Transverse colon (tissue), 4 donors: ENCODE measurements at regions not wholly inside any gene's neighbourhood (a gene's known extent, or its start where the extent isn't known, plus 50 kb on each side); places are given as distances from the start of the nearest gene placed in this dataset.

ENCODE experiments used
- DNase-seq: peaks from one replicate; pipeline ENCODE4 v3.0.0-alpha.2; 2019
- H3K27ac ChIP-seq, 4 donors: fragments of 200-600 bp; sonication (generic); 2 replicates each; pipeline ENCODE4 v1.5.1; 2016 to 2018; ENCODE audit warnings: inconsistent platforms in 4 of 4
- H3K27me3 ChIP-seq: fragments of 200-600 bp; sonication (generic); 2 replicates; pipeline ENCODE4 v1.5.1; 2017; ENCODE audit warnings: inconsistent platforms
- H3K36me3 ChIP-seq, 4 donors: fragments of 200-600 bp; sonication (generic); 2 replicates each; pipeline ENCODE4 v1.5.1; 2017 to 2019; ENCODE audit warnings: inconsistent platforms in 4 of 4
- H3K4me1 ChIP-seq, 4 donors: fragments of 200-600 bp; sonication (generic); 2 replicates each; pipeline ENCODE4 v1.5.1; 2017 to 2020; ENCODE audit warnings: inconsistent platforms in 4 of 4
- H3K4me3 ChIP-seq, 4 donors: fragments of 200-600 bp; sonication (generic); 1 replicate in 1 of 4; 2 replicates in 3 of 4; pipeline versions ENCODE4 v1.5.1 to v1.6.1; 2017 to 2019; ENCODE audit warnings: inconsistent platforms in 4 of 4
- H3K9me3 ChIP-seq, 2 donors: fragments of 200-600 bp; sonication (generic); 2 replicates each; pipeline ENCODE4 v1.5.1; 2017 to 2019; ENCODE audit warnings: inconsistent platforms in 2 of 2
- EP300 ChIP-seq: sonication (generic); formaldehyde crosslinking; IDR thresholded peaks from one replicate; pipeline ENCODE4 v1.6.1; 2017; ENCODE audit warnings: antibody characterized with exemption, low read depth
- POLR2A ChIP-seq: fragments of 450-650 bp; IDR thresholded peaks from one replicate; pipeline ENCODE4 v1.6.1; 2016; ENCODE audit warnings: antibody characterized with exemption, mild to moderate bottlenecking, moderate library complexity
- POLR2AphosphoS5 ChIP-seq, 3 donors: sonication (generic); formaldehyde crosslinking; IDR thresholded peaks; one replicate each; pipeline ENCODE4 v1.6.1; 2016; ENCODE audit warnings: antibody characterized with exemption in 3 of 3
- WGBS, 2 donors: methylation state at CpG; one replicate each; pipeline ENCODE4 v1.1.5; 2018; ENCODE audit warnings: low coverage in 1 of 2; 5-methylcytosine and 5-hydroxymethylcytosine counted together
- in situ Hi-C, 4 donors: fragments of 200-750 bp; cut with MboI; loops; one replicate each; pipeline versions ENCODE4 v1.15.0 to v1.15.1; 2017; ENCODE audit warnings: low sequenced_read_pairs in 3 of 4, low pct_ligation_motif_present in 1 of 4, low pct_unique_long_range_greater_than_20kb in 1 of 4
- intact Hi-C: fragments of 100-400 bp; cut with DNase I; formaldehyde crosslinking; loops from one replicate; pipeline ENCODE4 v1.15.1; 2023; ENCODE audit warnings: low total_unique reads
- TF ChIP-seq, protein P1 (sequence below), 5 experiments: fragments of 200-600 bp in 3 of 5; fragments of 450-650 bp in 2 of 5; sonication (generic) in 3 of 5; IDR thresholded peaks; 1 replicate in 2 of 5; 2 replicates in 3 of 5; pipeline ENCODE4 v1.5.1; 2016 to 2017; ENCODE audit warnings: antibody characterized with exemption in 5 of 5, inconsistent platforms in 3 of 5, mild to moderate bottlenecking in 2 of 5, moderate library complexity in 1 of 5

DNA sequence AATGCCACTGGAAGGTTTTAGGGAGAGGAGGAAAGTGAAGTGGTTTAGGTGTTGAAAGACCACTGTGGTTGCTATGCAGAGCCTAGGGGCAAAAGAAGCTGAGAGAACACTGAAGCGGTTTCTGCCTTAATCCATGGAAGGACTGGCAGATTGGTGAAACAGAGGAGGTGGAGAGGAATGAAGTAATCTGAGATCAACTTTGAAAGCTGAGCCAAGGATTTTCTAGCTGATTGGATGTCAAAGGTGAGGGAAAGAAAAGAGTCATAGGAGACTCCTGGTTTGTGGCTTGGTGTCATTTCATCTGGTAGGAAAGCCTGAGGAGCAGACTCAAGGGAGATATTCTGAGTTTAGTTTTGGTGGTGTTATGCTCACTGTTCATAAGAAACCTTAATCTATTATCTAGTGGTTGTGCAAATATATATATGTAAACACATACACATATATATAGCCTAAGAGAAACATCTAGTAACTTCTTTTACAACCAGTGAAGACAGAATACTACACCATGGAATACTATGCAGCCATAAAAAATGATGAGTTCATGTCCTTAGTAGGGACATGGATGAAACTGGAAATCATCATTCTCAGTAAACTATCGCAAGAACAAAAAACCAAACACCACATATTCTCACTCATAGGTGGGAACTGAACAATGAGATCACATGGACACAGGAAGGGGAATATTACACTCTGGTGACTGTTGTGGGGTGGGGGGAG is 134.1 kb upstream of the CREB1 start:
- TF ChIP-seq, protein P1, sequence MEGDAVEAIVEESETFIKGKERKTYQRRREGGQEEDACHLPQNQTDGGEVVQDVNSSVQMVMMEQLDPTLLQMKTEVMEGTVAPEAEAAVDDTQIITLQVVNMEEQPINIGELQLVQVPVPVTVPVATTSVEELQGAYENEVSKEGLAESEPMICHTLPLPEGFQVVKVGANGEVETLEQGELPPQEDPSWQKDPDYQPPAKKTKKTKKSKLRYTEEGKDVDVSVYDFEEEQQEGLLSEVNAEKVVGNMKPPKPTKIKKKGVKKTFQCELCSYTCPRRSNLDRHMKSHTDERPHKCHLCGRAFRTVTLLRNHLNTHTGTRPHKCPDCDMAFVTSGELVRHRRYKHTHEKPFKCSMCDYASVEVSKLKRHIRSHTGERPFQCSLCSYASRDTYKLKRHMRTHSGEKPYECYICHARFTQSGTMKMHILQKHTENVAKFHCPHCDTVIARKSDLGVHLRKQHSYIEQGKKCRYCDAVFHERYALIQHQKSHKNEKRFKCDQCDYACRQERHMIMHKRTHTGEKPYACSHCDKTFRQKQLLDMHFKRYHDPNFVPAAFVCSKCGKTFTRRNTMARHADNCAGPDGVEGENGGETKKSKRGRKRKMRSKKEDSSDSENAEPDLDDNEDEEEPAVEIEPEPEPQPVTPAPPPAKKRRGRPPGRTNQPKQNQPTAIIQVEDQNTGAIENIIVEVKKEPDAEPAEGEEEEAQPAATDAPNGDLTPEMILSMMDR (IDR thresholded peaks at IDR 0.05): no peak
- TF ChIP-seq POLR2AphosphoS5 (IDR thresholded peaks at IDR 0.05): no peak
- TF ChIP-seq EP300: no peak
- TF ChIP-seq POLR2A: no peak
- H3K9me3 ChIP-seq: no peaks in the 10 kb centered on the region
- intact Hi-C loops: no loop called here
- in situ Hi-C loops: no loop called here
- no peaks in the 10 kb centered on the region for H3K4me1 ChIP-seq
- no peak for DNase-seq
- 93 to 94% methylated on average over 2 of the region's 2 CpGs for WGBS, 2 donors
- H3K36me3 ChIP-seq: no peaks in the 10 kb centered on the region
- no peak overlapping the region for H3K27ac ChIP-seq
- H3K27me3 ChIP-seq: no peaks in the 10 kb centered on the region
- H3K4me3 ChIP-seq: no peak overlapping the region

DNA sequence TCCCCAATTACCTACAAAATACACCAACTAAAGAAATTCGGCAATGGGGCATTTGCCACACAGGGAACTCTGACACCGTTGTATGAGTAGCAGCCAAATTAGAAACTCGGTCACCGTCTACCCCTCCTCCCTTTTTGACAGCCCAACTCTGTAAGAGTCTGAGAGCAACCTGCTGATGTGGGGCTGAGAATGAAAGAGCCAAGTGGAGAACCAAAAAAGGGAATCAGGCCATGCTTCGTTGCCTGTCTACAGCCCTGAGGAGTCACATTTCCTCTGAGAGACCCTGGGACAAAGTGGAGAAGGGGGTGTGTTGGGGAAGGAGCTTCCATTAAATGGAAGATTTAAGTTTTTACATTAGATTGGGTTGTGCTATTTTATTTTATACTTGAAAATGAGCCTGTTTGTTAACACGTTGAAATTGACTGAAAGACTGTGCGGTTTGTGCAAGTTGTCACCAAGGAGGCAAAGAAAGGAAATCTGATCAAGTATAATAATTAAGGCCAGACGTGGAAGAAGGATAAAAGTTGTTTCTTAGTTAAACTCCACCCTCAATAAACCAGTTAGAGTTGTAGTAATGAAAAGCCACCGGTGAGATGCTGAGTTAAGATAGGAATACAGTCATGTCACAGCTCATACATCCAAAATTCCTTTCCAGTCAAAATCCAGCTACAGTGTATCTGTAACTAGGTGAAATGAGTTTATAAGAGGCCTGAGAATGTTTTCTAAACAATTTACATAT is 131.7 kb upstream of the CREB1 start:
- Histone ChIP-seq H3K27me3 (no peaks in the 10 kb centered on the region), H3K4me3 (no peak overlapping the region), H3K4me1 (no peaks in the 10 kb centered on the region), H3K27ac (no peak overlapping the region), H3K36me3 (no peaks in the 10 kb centered on the region), H3K9me3 (no peaks in the 10 kb centered on the region)
- TF ChIP-seq POLR2AphosphoS5 (IDR thresholded peaks at IDR 0.05): no peak
- TF ChIP-seq POLR2A: no peak
- TF ChIP-seq, protein P1 (IDR thresholded peaks at IDR 0.05): no peak
- no peak for TF ChIP-seq EP300
- intact Hi-C loops: no loop called here
- DNase-seq: no peak
- 80 to 83% methylated on average over 8 to 9 of the region's 9 CpGs for WGBS, 2 donors
- in situ Hi-C loops: no loop called here

- in situ Hi-C loops: no loop called here
- H3K4me3 ChIP-seq: no peak overlapping the region
- 67 to 78% methylated on average over 2 of the region's 2 CpGs for WGBS, 2 donors
These were observed 130.5 kb upstream of the CREB1 start for GRCh38 chr2:207399301-207399700.

GRCh38 chr2:207401338-207401737 is 128.4 kb upstream of the CREB1 start:
- no peak overlapping the region for H3K4me3 ChIP-seq
- H3K4me1 ChIP-seq: no peaks in the 10 kb centered on the region
- in situ Hi-C loops: no loop called here
- H3K27ac ChIP-seq: no peak overlapping the region
- no peak for TF ChIP-seq POLR2A
- no peaks in the 10 kb centered on the region for H3K9me3 ChIP-seq
- intact Hi-C loops: no loop called here
- no peaks in the 10 kb centered on the region for H3K27me3 ChIP-seq
- H3K36me3 ChIP-seq: no peaks in the 10 kb centered on the region
- DNase-seq: no peak

More at GRCh38 chr2:207399301-207399700, 130.5 kb upstream of the CREB1 start:
- H3K27me3 ChIP-seq: no peaks in the 10 kb centered on the region
- intact Hi-C loops: no loop called here
- no peaks in the 10 kb centered on the region for H3K4me1 ChIP-seq
- TF ChIP-seq EP300: no peak
- no peak for TF ChIP-seq POLR2A
- TF ChIP-seq POLR2AphosphoS5 (IDR thresholded peaks at IDR 0.05): no peak
- TF ChIP-seq, protein P1 (IDR thresholded peaks at IDR 0.05): no peak
- H3K36me3 ChIP-seq: no peaks in the 10 kb centered on the region
- no peak overlapping the region for H3K27ac ChIP-seq
- H3K9me3 ChIP-seq: no peaks in the 10 kb centered on the region
- no peak for DNase-seq
